ENCODE measurements at regions not wholly inside any gene's neighbourhood (a gene's known extent, or its start where the extent isn't known, plus 50 kb on each side); places are given as distances from the start of the nearest gene placed in this dataset.

GRCh38 chr3:166499636-166500035 lies 662.4 kb upstream of the BCHE start:
- no peak overlapping the region for H3K4me3 ChIP-seq
- no peaks in the 10 kb centered on the region for H3K36me3 ChIP-seq
- no peak overlapping the region for H3K27ac ChIP-seq (replicated peaks)
- TF ChIP-seq CTCF (IDR thresholded peaks at IDR 0.05; ENCODE audit: borderline replicate concordance): no peak
- no peaks in the 10 kb centered on the region for H3K27me3 ChIP-seq (ENCODE audit: low read depth)
- intact Hi-C loops (cut with micrococcal nuclease): no loop called here
- no peaks in the 10 kb centered on the region for H3K9me3 ChIP-seq (replicated peaks)
- DNase-seq: no peak
- no peaks in the 10 kb centered on the region for H3K4me1 ChIP-seq

DNA sequence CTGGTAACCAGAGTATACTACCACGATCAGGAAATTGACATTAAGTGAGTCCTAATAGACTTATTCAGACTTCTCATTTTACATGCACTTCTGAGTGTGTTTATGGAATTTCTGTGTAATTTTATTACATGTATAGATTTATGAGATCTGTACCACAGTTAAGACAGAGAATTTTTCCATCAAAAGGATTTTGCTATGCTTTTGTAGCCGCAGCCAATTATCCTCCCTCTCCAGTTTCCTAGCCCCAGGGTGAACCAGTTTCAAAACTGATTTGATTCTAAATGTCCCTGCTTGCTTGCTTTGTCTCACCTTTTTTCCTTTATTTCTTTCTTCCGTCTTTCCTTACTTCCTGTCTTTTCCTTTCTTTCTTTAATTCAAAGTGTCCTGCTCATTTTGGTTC lies 661.2 kb upstream of the BCHE start:
- no peaks in the 10 kb centered on the region for H3K4me1 ChIP-seq
- no peak overlapping the region for H3K4me3 ChIP-seq
- H3K27me3 ChIP-seq (ENCODE audit: low read depth): no peaks in the 10 kb centered on the region
- no peaks in the 10 kb centered on the region for H3K9me3 ChIP-seq (replicated peaks)
- intact Hi-C loops (cut with micrococcal nuclease): no loop called here
- H3K36me3 ChIP-seq: no peaks in the 10 kb centered on the region
- no peak overlapping the region for H3K27ac ChIP-seq (replicated peaks)
- TF ChIP-seq CTCF (IDR thresholded peaks at IDR 0.05; ENCODE audit: borderline replicate concordance): no peak
- no peak for DNase-seq

DNA sequence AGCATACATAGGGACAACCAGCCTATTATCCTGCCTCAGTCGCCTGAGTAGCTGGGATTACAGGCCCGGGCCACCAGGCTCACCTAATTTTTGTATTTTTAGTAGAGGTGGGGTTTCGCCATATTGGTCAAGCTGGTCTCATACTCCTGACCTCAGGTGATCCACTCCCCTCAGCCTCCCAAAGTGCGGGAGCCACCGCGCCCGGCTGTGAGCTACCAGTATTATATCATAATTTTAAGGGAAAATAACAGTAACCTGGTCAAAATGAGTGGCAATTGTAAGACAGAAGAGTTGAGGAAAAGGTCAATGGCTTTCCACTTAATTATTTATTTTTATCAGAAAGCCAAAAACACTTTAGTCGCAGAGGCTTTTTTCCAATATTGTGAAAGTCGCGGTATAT lies 652.6 kb upstream of the BCHE start:
- DNase-seq: no peak
- H3K27ac ChIP-seq (replicated peaks): no peak overlapping the region
- H3K36me3 ChIP-seq: no peaks in the 10 kb centered on the region
- H3K9me3 ChIP-seq (replicated peaks): no peaks in the 10 kb centered on the region
- no peaks in the 10 kb centered on the region for H3K4me1 ChIP-seq
- no peaks in the 10 kb centered on the region for H3K27me3 ChIP-seq (ENCODE audit: low read depth)
- no peak overlapping the region for H3K4me3 ChIP-seq
- intact Hi-C loops (cut with micrococcal nuclease): no loop called here
- no peak for TF ChIP-seq CTCF (IDR thresholded peaks at IDR 0.05; ENCODE audit: borderline replicate concordance)

DNA sequence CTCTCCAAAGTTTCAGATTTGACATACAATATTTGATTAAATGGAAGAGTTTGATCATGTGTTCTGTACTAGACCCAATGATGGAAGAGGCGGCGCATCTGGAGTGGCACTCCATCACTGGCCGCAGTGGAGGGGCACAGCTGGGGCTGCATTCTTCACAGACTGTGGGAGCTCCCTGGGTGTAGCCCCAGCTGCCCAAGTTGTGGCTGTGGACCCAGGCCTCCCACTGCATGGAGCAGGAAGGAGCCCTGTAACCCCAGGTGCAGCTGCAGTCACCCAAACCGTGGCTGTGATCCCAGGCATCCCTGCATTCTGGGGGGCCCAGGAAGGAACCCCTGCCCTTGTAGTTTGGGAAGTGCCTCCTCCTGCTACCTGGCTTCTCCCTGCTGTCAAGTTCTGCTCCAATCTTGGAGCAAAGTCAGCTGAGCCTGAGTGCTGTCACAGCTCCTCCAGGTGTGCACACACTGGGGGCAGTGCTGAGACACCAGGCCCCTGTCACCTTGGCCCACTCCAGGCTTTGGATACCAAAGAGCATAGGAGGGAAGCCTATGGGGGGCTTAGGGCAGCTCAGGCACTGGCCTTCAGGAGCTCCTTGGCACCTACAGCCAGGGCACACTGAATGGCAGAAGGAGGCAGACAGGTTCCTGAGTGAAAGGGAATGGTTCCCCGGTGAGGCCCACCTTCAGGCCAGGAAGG lies 651.9 kb upstream of the BCHE start:
- H3K9me3 ChIP-seq (replicated peaks): no peaks in the 10 kb centered on the region
- H3K27me3 ChIP-seq (ENCODE audit: low read depth): no peaks in the 10 kb centered on the region
- no peak overlapping the region for H3K27ac ChIP-seq (replicated peaks)
- H3K4me3 ChIP-seq: no peak overlapping the region
- no peak for TF ChIP-seq CTCF (IDR thresholded peaks at IDR 0.05; ENCODE audit: borderline replicate concordance)
- H3K36me3 ChIP-seq: no peaks in the 10 kb centered on the region
- H3K4me1 ChIP-seq: no peaks in the 10 kb centered on the region
- intact Hi-C loops (cut with micrococcal nuclease): no loop called here
- no peak for DNase-seq

- TF ChIP-seq CTCF (IDR thresholded peaks at IDR 0.05; ENCODE audit: borderline replicate concordance): no peak
- no peak for DNase-seq
- Histone ChIP-seq H3K4me3 (no peak overlapping the region), H3K4me1 (no peaks in the 10 kb centered on the region), H3K9me3 (replicated peaks) (peaks cover 7% of the 10 kb centered on the region), H3K36me3 (no peaks in the 10 kb centered on the region), H3K27me3 (ENCODE audit: low read depth) (no peaks in the 10 kb centered on the region), H3K27ac (replicated peaks) (no peak overlapping the region)
- intact Hi-C loops (cut with micrococcal nuclease): no loop called here
These were observed 647.2 kb upstream of the BCHE start for GRCh38 chr3:166484470-166484869.

Measured in left ventricle myocardium inferior (tissue), 1 donor.